Smooth muscle cell (in vitro differentiated cells): ENCODE measurements at regions not wholly inside any gene's neighbourhood (a gene's known extent, or its start where the extent isn't known, plus 50 kb on each side); places are given as distances from the start of the nearest gene placed in this dataset.

Experiments
- DNase-seq: peaks from one replicate; lab custom pipeline; 2025; ENCODE audit not compliant: unreplicated experiment; lab: John Stamatoyannopoulos, UW
- H2AFZ ChIP-seq: fragments of 200-600 bp; sonication (generic); 2 replicates; pipeline ENCODE4 v1.6.0; 2016; ENCODE audit warnings: antibody characterized with exemption, low read depth, mild to moderate bottlenecking
- H3F3A ChIP-seq: fragments of 200-600 bp; sonication (generic); 2 replicates; pipeline ENCODE4 v1.6.0; 2017; ENCODE audit warnings: antibody characterized with exemption, low read depth
- H3K27ac ChIP-seq: fragments of 200-600 bp; sonication (generic); 2 replicates; pipeline ENCODE4 v1.5.1; 2016; ENCODE audit warnings: low read depth, mild to moderate bottlenecking
- H3K27me3 ChIP-seq: fragments of 200-600 bp; sonication (generic); 2 replicates; pipeline ENCODE4 v1.6.1; 2016; ENCODE audit warnings: low read depth, mild to moderate bottlenecking
- H3K36me3 ChIP-seq: fragments of 200-600 bp; sonication (generic); 2 replicates; pipeline ENCODE4 v1.5.1; 2016; ENCODE audit warnings: low read depth
- H3K4me1 ChIP-seq: fragments of 200-600 bp; sonication (generic); 2 replicates; pipeline ENCODE4 v1.5.1; 2016; ENCODE audit warnings: low read depth
- H3K4me2 ChIP-seq: fragments of 200-600 bp; sonication (generic); 2 replicates; pipeline ENCODE4 v1.6.0; 2016; ENCODE audit warnings: mild to moderate bottlenecking
- H3K4me3 ChIP-seq: fragments of 200-600 bp; sonication (generic); 2 replicates; pipeline ENCODE4 v1.5.1; 2016; ENCODE audit warnings: mild to moderate bottlenecking
- H3K79me2 ChIP-seq: fragments of 200-600 bp; sonication (generic); 2 replicates; pipeline ENCODE4 v1.6.0; 2016; ENCODE audit warnings: low read depth, mild to moderate bottlenecking
- H3K9ac ChIP-seq: fragments of 200-600 bp; sonication (generic); 2 replicates; pipeline ENCODE4 v1.6.0; 2016; ENCODE audit warnings: low read depth
- H3K9me3 ChIP-seq: fragments of 200-600 bp; sonication (generic); replicated peaks from 2 replicates; pipeline ENCODE4 v1.5.1; 2016; ENCODE audit warnings: low read depth
- H4K20me1 ChIP-seq: fragments of 200-600 bp; sonication (generic); 2 replicates; pipeline ENCODE4 v1.6.0; 2016; ENCODE audit warnings: low read depth
- WGBS: methylation state at CpG from one replicate; pipeline ENCODE4 v1.1.7; 2016; ENCODE audit warnings: low lambda C conversion rate; 5-methylcytosine and 5-hydroxymethylcytosine counted together
- TF ChIP-seq, protein P1 (sequence below): fragments of 200-600 bp; sonication (generic); IDR thresholded peaks from 2 replicates; pipeline ENCODE4 v1.5.1; 2017; ENCODE audit warnings: borderline replicate concordance, mild to moderate bottlenecking, antibody characterized with exemption; ENCODE audit not compliant: insufficient read depth, poor library complexity, severe bottlenecking

DNA sequence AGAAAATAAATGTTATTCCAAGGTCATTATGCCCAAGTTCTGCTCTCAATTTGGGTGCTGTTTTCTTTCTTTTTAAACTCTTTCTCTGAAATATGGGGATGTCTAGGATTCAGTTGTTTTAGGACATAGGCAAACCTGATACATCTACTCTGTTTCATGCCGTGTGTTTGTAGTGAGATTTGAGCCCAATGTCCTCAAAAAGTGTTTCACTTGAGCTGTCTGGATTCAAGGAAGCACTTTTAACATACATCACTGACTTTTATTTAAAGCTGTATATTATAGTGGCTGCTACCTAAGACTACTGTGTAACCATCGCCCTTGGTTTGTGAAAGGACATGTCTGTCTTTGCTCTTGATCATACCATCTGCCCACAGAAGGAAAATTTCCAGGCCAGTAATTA lies 709.3 kb upstream of the STXBP6 start:
- Histone ChIP-seq H4K20me1 (no peaks in the 10 kb centered on the region), H3K79me2 (no peaks in the 10 kb centered on the region), H3K27ac (no peak overlapping the region), H3K9ac (no peak overlapping the region), H3K9me3 (no peaks in the 10 kb centered on the region), H3K4me2 (no peak overlapping the region), H3F3A (no peaks in the 10 kb centered on the region), H3K27me3 (no peaks in the 10 kb centered on the region), H2AFZ (no peak overlapping the region), H3K4me3 (no peak overlapping the region), H3K36me3 (no peaks in the 10 kb centered on the region), H3K4me1 (no peaks in the 10 kb centered on the region)
- 86% methylated on average over 2 of the region's 2 CpGs for WGBS
- TF ChIP-seq, protein P1, sequence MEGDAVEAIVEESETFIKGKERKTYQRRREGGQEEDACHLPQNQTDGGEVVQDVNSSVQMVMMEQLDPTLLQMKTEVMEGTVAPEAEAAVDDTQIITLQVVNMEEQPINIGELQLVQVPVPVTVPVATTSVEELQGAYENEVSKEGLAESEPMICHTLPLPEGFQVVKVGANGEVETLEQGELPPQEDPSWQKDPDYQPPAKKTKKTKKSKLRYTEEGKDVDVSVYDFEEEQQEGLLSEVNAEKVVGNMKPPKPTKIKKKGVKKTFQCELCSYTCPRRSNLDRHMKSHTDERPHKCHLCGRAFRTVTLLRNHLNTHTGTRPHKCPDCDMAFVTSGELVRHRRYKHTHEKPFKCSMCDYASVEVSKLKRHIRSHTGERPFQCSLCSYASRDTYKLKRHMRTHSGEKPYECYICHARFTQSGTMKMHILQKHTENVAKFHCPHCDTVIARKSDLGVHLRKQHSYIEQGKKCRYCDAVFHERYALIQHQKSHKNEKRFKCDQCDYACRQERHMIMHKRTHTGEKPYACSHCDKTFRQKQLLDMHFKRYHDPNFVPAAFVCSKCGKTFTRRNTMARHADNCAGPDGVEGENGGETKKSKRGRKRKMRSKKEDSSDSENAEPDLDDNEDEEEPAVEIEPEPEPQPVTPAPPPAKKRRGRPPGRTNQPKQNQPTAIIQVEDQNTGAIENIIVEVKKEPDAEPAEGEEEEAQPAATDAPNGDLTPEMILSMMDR, result no peak
- DNase-seq, result no peak

DNA sequence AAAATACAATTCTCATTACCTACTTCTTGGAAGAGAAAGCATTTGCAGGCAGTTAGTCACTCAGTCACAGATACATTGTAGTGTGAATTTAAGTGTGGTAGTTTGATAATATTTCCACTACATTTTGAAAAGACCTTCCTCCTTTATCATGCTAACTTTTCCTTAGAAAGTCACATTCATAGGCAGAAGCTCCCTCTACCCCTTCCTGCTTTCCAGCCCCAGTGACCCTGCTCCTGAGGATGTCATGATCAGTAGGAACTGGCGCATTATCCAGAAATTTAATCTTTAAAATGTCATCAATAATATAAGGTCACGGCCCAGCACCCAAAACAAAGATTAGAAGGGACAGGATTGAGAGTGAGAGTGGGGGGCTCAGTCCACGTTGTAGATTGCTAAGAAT lies 707.4 kb upstream of the STXBP6 start:
- Histone ChIP-seq H3K9me3 (no peaks in the 10 kb centered on the region), H3K9ac (no peak overlapping the region), H3K79me2 (no peaks in the 10 kb centered on the region), H2AFZ (no peak overlapping the region), H3K4me1 (no peaks in the 10 kb centered on the region), H3K4me3 (no peak overlapping the region), H3K27me3 (no peaks in the 10 kb centered on the region), H3F3A (no peaks in the 10 kb centered on the region), H3K36me3 (no peaks in the 10 kb centered on the region), H3K4me2 (no peak overlapping the region), H4K20me1 (no peaks in the 10 kb centered on the region), H3K27ac (no peak overlapping the region)
- WGBS, result 77% methylated on average over 3 of the region's 3 CpGs
- TF ChIP-seq, protein P1, result no peak
- no peak for DNase-seq

DNA sequence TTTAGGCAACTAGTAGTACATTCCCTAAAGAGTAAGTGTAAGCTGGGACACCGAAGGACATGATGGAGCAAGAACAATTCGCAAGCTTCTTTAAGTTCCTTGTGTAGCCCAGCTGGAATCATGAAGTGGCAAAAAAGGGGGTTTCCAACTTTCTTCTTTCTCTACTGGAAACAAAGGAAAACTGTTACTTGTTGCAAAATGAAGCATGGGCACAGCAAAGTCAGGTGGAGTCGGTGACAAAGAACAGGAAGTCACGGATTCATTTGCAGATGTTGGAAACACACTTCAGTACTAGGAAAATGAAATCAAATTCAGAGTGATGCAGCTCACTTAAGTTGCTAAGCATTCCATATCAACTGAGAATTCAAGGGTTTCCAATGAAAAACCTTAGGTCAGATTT lies 706.9 kb upstream of the STXBP6 start:
- no peak overlapping the region for H3K9ac ChIP-seq
- H3K9me3 ChIP-seq, result no peaks in the 10 kb centered on the region
- H3K4me1 ChIP-seq, result no peaks in the 10 kb centered on the region
- H3K27me3 ChIP-seq, result no peaks in the 10 kb centered on the region
- no peak overlapping the region for H3K27ac ChIP-seq
- H3K4me2 ChIP-seq, result no peak overlapping the region
- no peaks in the 10 kb centered on the region for H3K36me3 ChIP-seq
- H3K79me2 ChIP-seq, result no peaks in the 10 kb centered on the region
- H3F3A ChIP-seq, result no peaks in the 10 kb centered on the region
- H4K20me1 ChIP-seq, result no peaks in the 10 kb centered on the region
- no peak overlapping the region for H3K4me3 ChIP-seq
- 53% methylated on average over 4 of the region's 4 CpGs for WGBS
- TF ChIP-seq, protein P1, result no peak
- no peak for DNase-seq
- H2AFZ ChIP-seq, result no peak overlapping the region

DNA sequence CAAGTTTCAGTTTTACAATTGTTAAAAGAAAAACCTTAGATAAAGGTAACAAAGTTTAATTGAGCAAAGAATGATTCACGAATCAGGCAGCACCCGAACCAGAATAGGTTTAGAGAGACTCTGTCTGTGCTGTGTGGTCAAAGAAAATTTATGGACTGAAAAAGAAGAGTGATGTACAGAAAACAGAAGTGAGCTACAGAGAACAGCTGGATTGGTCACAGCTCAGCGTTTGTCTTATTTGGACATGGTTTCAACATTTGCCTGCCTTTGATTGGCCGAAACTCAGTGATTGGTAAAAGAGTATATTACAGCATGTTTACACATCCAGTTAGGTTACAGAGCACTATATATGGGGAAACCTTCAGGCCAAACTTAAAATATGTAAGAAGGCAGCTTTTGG lies 703.2 kb upstream of the STXBP6 start:
- no peak overlapping the region for H3K9ac ChIP-seq
- no peaks in the 10 kb centered on the region for H3K27me3 ChIP-seq
- H3K4me3 ChIP-seq, result no peak overlapping the region
- no peaks in the 10 kb centered on the region for H4K20me1 ChIP-seq
- no peaks in the 10 kb centered on the region for H3K79me2 ChIP-seq
- no peaks in the 10 kb centered on the region for H3K9me3 ChIP-seq
- H3F3A ChIP-seq, result no peaks in the 10 kb centered on the region
- TF ChIP-seq, protein P1, result no peak
- no peak for DNase-seq
- WGBS, result 85% methylated on average over 4 of the region's 4 CpGs
- H2AFZ ChIP-seq, result no peak overlapping the region
- no peak overlapping the region for H3K4me2 ChIP-seq
- H3K4me1 ChIP-seq, result no peaks in the 10 kb centered on the region
- H3K36me3 ChIP-seq, result no peaks in the 10 kb centered on the region
- H3K27ac ChIP-seq, result no peak overlapping the region
